PC-9 (cell line): ENCODE measurements at regions not wholly inside any gene's neighbourhood (a gene's known extent, or its start where the extent isn't known, plus 50 kb on each side); places are given as distances from the start of the nearest gene placed in this dataset.

ENCODE experiments used
- BruUV-seq: library from RNA; stranded (reverse); fragments of 400-500 nt; replicated peaks from 2 replicates; lab custom pipeline; 2021; lab: Mats Ljungman, UMichigan
- CTCF ChIA-PET: fragments of 300-600 bp; sonication (Branson Sonifier 250); formaldehyde crosslinking; loops from one replicate; lab custom pipeline; 2022; ENCODE audit warnings: antibody characterized with exemption; lab: Charles Lee
- POLR2A ChIA-PET: fragments of 300-600 bp; sonication (Branson Sonifier 250); formaldehyde crosslinking; loops from one replicate; lab custom pipeline; 2022; ENCODE audit warnings: antibody characterized with exemption; ENCODE audit not compliant: unreplicated experiment; lab: Charles Lee
- DNase-seq, 2 experiments: peaks; one replicate each; pipeline versions ENCODE4 v3.0.0 to v3.0.0-alpha.2; 2015 to 2022; ENCODE audit warnings: mixed read lengths in 1 of 2
- H2AFZ ChIP-seq: fragments of 200-600 bp; sonication (generic); 2 replicates; pipeline ENCODE4 v1.8.1; 2017; ENCODE audit warnings: antibody characterized with exemption
- H3F3A ChIP-seq: fragments of 200-600 bp; sonication (generic); 2 replicates; pipeline ENCODE4 v1.8.1; 2017; ENCODE audit warnings: antibody characterized with exemption, mild to moderate bottlenecking, low read depth; ENCODE audit not compliant: insufficient read depth
- H3K27ac ChIP-seq: fragments of 200-600 bp; sonication (generic); 2 replicates; pipeline ENCODE4 v1.6.1; 2016; ENCODE audit warnings: mixed run types
- H3K27me3 ChIP-seq: fragments of 200-600 bp; sonication (generic); 2 replicates; pipeline ENCODE4 v1.6.1; 2016; ENCODE audit warnings: low read depth, mixed run types; ENCODE audit not compliant: insufficient read depth
- H3K36me3 ChIP-seq: fragments of 200-600 bp; sonication (generic); 2 replicates; pipeline ENCODE4 v1.6.1; 2016; ENCODE audit warnings: low read depth, mixed run types
- H3K4me1 ChIP-seq: fragments of 200-600 bp; sonication (generic); replicated peaks from 2 replicates; pipeline ENCODE4 v1.6.1; 2016; ENCODE audit warnings: mixed run types; ENCODE audit not compliant: insufficient read depth
- H3K4me2 ChIP-seq: fragments of 200-600 bp; sonication (generic); 2 replicates; pipeline ENCODE4 v1.6.1; 2017; ENCODE audit warnings: mixed run types
- H3K4me3 ChIP-seq: fragments of 200-600 bp; sonication (generic); 2 replicates; pipeline ENCODE4 v1.6.1; 2016; ENCODE audit warnings: mixed run types
- H3K79me2 ChIP-seq: fragments of 200-600 bp; sonication (generic); 2 replicates; pipeline ENCODE4 v1.6.1; 2017; ENCODE audit warnings: low read depth, mixed run types
- H3K9me2 ChIP-seq: fragments of 200-600 bp; sonication (generic); 2 replicates; pipeline ENCODE4 v1.8.1; 2017; ENCODE audit warnings: mild to moderate bottlenecking; ENCODE audit not compliant: insufficient read depth
- H3K9me3 ChIP-seq: fragments of 200-600 bp; sonication (generic); 2 replicates; pipeline ENCODE4 v1.8.1; 2016; ENCODE audit warnings: low read depth; ENCODE audit not compliant: insufficient read depth
- H4K20me1 ChIP-seq: fragments of 200-600 bp; sonication (generic); 2 replicates; pipeline ENCODE4 v1.8.1; 2017; ENCODE audit not compliant: insufficient read depth
- CTCF ChIP-seq: fragments of 200-600 bp; sonication (generic); conservative IDR thresholded peaks from 2 replicates; pipeline ENCODE4 v1.6.1; 2017; ENCODE audit warnings: mixed run types, antibody characterized with exemption, mild to moderate bottlenecking, moderate library complexity
- EZH2 ChIP-seq: fragments of 200-600 bp; sonication (generic); IDR thresholded peaks from 2 replicates; pipeline ENCODE4 v1.8.0; 2017; ENCODE audit warnings: antibody characterized with exemption, low read depth
- intact Hi-C: fragments of 100-400 bp; cut with micrococcal nuclease; formaldehyde crosslinking; loops from one replicate; pipeline ENCODE4 v1.10.0; 2022; ENCODE audit not compliant: unreplicated experiment

- Histone ChIP-seq H3K4me1 (no peaks in the 10 kb centered on the region), H3K36me3 (no peaks in the 10 kb centered on the region), H4K20me1 (no peaks in the 10 kb centered on the region), H2AFZ (no peak overlapping the region), H3K4me3 (no peak overlapping the region), H3K9me2 (no peaks in the 10 kb centered on the region), H3F3A (no peaks in the 10 kb centered on the region), H3K27me3 (peaks cover 28% of the 10 kb centered on the region), H3K4me2 (no peak overlapping the region), H3K79me2 (no peaks in the 10 kb centered on the region), H3K27ac (no peak overlapping the region), H3K9me3 (peaks cover 3% of the 10 kb centered on the region; the same call in 1 of the 2 replicates)
- no peak for DNase-seq
- intact Hi-C loops: no loop called here
- no TSS peak for BruUV-seq
- ChIA-PET POLR2A (no interaction called here), CTCF (no interaction called here)
- TF ChIP-seq EZH2: no peak
- no peak for TF ChIP-seq CTCF
Observed at GRCh38 chr16:9300252-9300651, 208.8 kb downstream of the HAPSTR1 start.

GRCh38 chr16:9302072-9302471, 210.6 kb downstream of the HAPSTR1 start:
- no peaks in the 10 kb centered on the region for H3K4me1 ChIP-seq
- intact Hi-C loops: no loop called here
- no peaks in the 10 kb centered on the region for H3K79me2 ChIP-seq
- ChIA-PET CTCF (no interaction called here), POLR2A (interaction anchor here (0.6 kb wide), 1 partner anchor 29 kb away, joined by 3 read pairs; no protein-coding TSS in a partner anchor)
- TF ChIP-seq CTCF (no peak), EZH2 (no peak)
- no peak for DNase-seq
- H3K27me3 ChIP-seq: peaks cover 43% of the 10 kb centered on the region
- no TSS peak for BruUV-seq
- H3K27ac ChIP-seq: no peak overlapping the region
- no peak overlapping the region for H3K4me3 ChIP-seq
- H2AFZ ChIP-seq: no peak overlapping the region
- H3K36me3 ChIP-seq: no peaks in the 10 kb centered on the region
- H3K9me3 ChIP-seq: peaks cover 3% of the 10 kb centered on the region; the same call in 1 of the 2 replicates
- no peaks in the 10 kb centered on the region for H4K20me1 ChIP-seq
- no peaks in the 10 kb centered on the region for H3K9me2 ChIP-seq
- no peak overlapping the region for H3K4me2 ChIP-seq
- H3F3A ChIP-seq: no peaks in the 10 kb centered on the region

GRCh38 chr16:9306753-9307152, 215.3 kb downstream of the HAPSTR1 start:
- no peaks in the 10 kb centered on the region for H3K9me3 ChIP-seq
- H2AFZ ChIP-seq: no peak overlapping the region
- H4K20me1 ChIP-seq: no peaks in the 10 kb centered on the region
- POLR2A ChIA-PET: no interaction called here
- peaks cover 67% of the 10 kb centered on the region for H3K27me3 ChIP-seq
- BruUV-seq: no TSS peak
- no peaks in the 10 kb centered on the region for H3K36me3 ChIP-seq
- H3K27ac ChIP-seq: no peak overlapping the region
- no peaks in the 10 kb centered on the region for H3K9me2 ChIP-seq
- intact Hi-C loops: no loop called here
- TF ChIP-seq EZH2: no peak
- no peaks in the 10 kb centered on the region for H3F3A ChIP-seq
- H3K4me1 ChIP-seq: no peaks in the 10 kb centered on the region
- H3K79me2 ChIP-seq: no peaks in the 10 kb centered on the region
- no peak overlapping the region for H3K4me2 ChIP-seq
- CTCF ChIA-PET: interaction anchor here (0.6 kb wide), 1 partner anchor 261 kb away, joined by 8 read pairs; no protein-coding TSS in a partner anchor
- no peak for DNase-seq
- H3K4me3 ChIP-seq: no peak overlapping the region

GRCh38 chr16:9307446-9307845, 216.0 kb downstream of the HAPSTR1 start:
- no peaks in the 10 kb centered on the region for H3K4me1 ChIP-seq
- no peaks in the 10 kb centered on the region for H3K9me2 ChIP-seq
- no TSS peak for BruUV-seq
- no peaks in the 10 kb centered on the region for H4K20me1 ChIP-seq
- H3K27me3 ChIP-seq: peaks cover 60% of the 10 kb centered on the region
- POLR2A ChIA-PET: no interaction called here
- H3K36me3 ChIP-seq: no peaks in the 10 kb centered on the region
- no peak overlapping the region for H3K4me3 ChIP-seq
- H3K79me2 ChIP-seq: no peaks in the 10 kb centered on the region
- no peak overlapping the region for H3K4me2 ChIP-seq
- H2AFZ ChIP-seq: no peak overlapping the region
- no peaks in the 10 kb centered on the region for H3K9me3 ChIP-seq
- H3F3A ChIP-seq: no peaks in the 10 kb centered on the region
- no peak overlapping the region for H3K27ac ChIP-seq
- TF ChIP-seq EZH2 (no peak), CTCF (no peak)
- CTCF ChIA-PET: no interaction called here
- intact Hi-C loops: no loop called here
- no peak for DNase-seq
